Hepatocyte (in vitro differentiated cells): ENCODE measurements at regions not wholly inside any gene's neighbourhood (a gene's known extent, or its start where the extent isn't known, plus 50 kb on each side); places are given as distances from the start of the nearest gene placed in this dataset.

Source experiments
- DNase-seq: peaks from one replicate; pipeline ENCODE4 v3.0.0-alpha.2; 2016; ENCODE audit warnings: low spot score
- H2AFZ ChIP-seq: fragments of 200-600 bp; sonication (generic); 2 replicates; pipeline ENCODE4 v1.6.0; 2016; ENCODE audit warnings: antibody characterized with exemption, mild to moderate bottlenecking
- H3K27ac ChIP-seq: fragments of 200-600 bp; sonication (generic); 2 replicates; pipeline ENCODE4 v1.5.1; 2016; ENCODE audit warnings: mild to moderate bottlenecking
- H3K27me3 ChIP-seq: fragments of 200-600 bp; sonication (generic); 2 replicates; pipeline ENCODE4 v1.6.1; 2016
- H3K36me3 ChIP-seq: fragments of 200-600 bp; sonication (generic); replicated peaks from 2 replicates; pipeline ENCODE4 v1.5.1; 2016; ENCODE audit warnings: low read depth; ENCODE audit not compliant: insufficient read depth
- H3K4me1 ChIP-seq: fragments of 200-600 bp; sonication (generic); 2 replicates; pipeline ENCODE4 v1.5.1; 2016; ENCODE audit warnings: mild to moderate bottlenecking, moderate library complexity; ENCODE audit not compliant: insufficient read depth
- H3K4me2 ChIP-seq: fragments of 200-600 bp; sonication (generic); 2 replicates; pipeline ENCODE4 v1.6.0; 2016
- H3K4me3 ChIP-seq: fragments of 200-600 bp; sonication (generic); 2 replicates; pipeline ENCODE4 v1.5.1; 2016; ENCODE audit warnings: mild to moderate bottlenecking
- H3K79me2 ChIP-seq: fragments of 200-600 bp; sonication (generic); 2 replicates; pipeline ENCODE4 v1.6.0; 2017; ENCODE audit warnings: mild to moderate bottlenecking
- H3K9me2 ChIP-seq: fragments of 200-600 bp; sonication (generic); replicated peaks from 2 replicates; pipeline ENCODE4 v1.6.0; 2017; ENCODE audit warnings: mild to moderate bottlenecking; ENCODE audit not compliant: insufficient read depth
- H3K9me3 ChIP-seq: fragments of 200-600 bp; sonication (generic); 2 replicates; pipeline ENCODE4 v1.5.1; 2016; ENCODE audit warnings: low read depth, mild to moderate bottlenecking
- H4K20me1 ChIP-seq: fragments of 200-600 bp; sonication (generic); 2 replicates; pipeline ENCODE4 v1.6.0; 2016; ENCODE audit warnings: mild to moderate bottlenecking; ENCODE audit not compliant: insufficient read depth, poor library complexity, severe bottlenecking
- CTCF ChIP-seq: fragments of 200-600 bp; sonication (generic); IDR thresholded peaks from 2 replicates; pipeline ENCODE4 v1.5.1; 2016; ENCODE audit warnings: antibody characterized with exemption, mild to moderate bottlenecking; ENCODE audit not compliant: poor library complexity
- EZH2 ChIP-seq: fragments of 200-600 bp; sonication (generic); IDR thresholded peaks from 2 replicates; pipeline ENCODE4 v1.6.1; 2016; ENCODE audit warnings: antibody characterized with exemption, mild to moderate bottlenecking, borderline replicate concordance
- EZH2phosphoT487 ChIP-seq: fragments of 200-600 bp; sonication (generic); IDR thresholded peaks from one replicate; pipeline ENCODE4 v1.6.1; 2018; ENCODE audit warnings: antibody characterized with exemption, mild to moderate bottlenecking, low read depth, moderate library complexity; ENCODE audit not compliant: unreplicated experiment, severe bottlenecking
- WGBS: methylation state at CpG from one replicate; pipeline ENCODE4 v1.1.6; 2016; ENCODE audit warnings: low lambda C conversion rate; ENCODE audit errors: missing lambda C conversion rate; 5-methylcytosine and 5-hydroxymethylcytosine counted together

- no peaks in the 10 kb centered on the region for H3K4me1 ChIP-seq
- H3K9me2 ChIP-seq = no peaks in the 10 kb centered on the region
- no peak for DNase-seq
- H3K4me3 ChIP-seq = no peak overlapping the region
- 94% methylated on average over 3 of the region's 3 CpGs for WGBS
- H3K36me3 ChIP-seq = no peaks in the 10 kb centered on the region
- no peaks in the 10 kb centered on the region for H3K27me3 ChIP-seq
- no peaks in the 10 kb centered on the region for H3K9me3 ChIP-seq
- H2AFZ ChIP-seq = no peak overlapping the region
- H3K27ac ChIP-seq = no peak overlapping the region
- no peaks in the 10 kb centered on the region for H4K20me1 ChIP-seq
- TF ChIP-seq EZH2 (no peak), EZH2phosphoT487 (no peak), CTCF (no peak)
- H3K79me2 ChIP-seq = no peaks in the 10 kb centered on the region
- no peak overlapping the region for H3K4me2 ChIP-seq
Observed at GRCh38 chr2:5612666-5613065, 79.5 kb upstream of the SOX11 start.

- H3K79me2 ChIP-seq = no peaks in the 10 kb centered on the region
- no peak overlapping the region for H3K27ac ChIP-seq
- H3K4me2 ChIP-seq = no peak overlapping the region
- no peak overlapping the region for H3K4me3 ChIP-seq
- H2AFZ ChIP-seq = no peak overlapping the region
- H4K20me1 ChIP-seq = no peaks in the 10 kb centered on the region
- WGBS = 85% methylated on average over 3 of the region's 3 CpGs
- H3K27me3 ChIP-seq = no peaks in the 10 kb centered on the region
- H3K9me2 ChIP-seq = no peaks in the 10 kb centered on the region
- H3K9me3 ChIP-seq = no peaks in the 10 kb centered on the region
- no peaks in the 10 kb centered on the region for H3K4me1 ChIP-seq
- no peak for DNase-seq
- TF ChIP-seq EZH2phosphoT487 = no peak
- no peak for TF ChIP-seq CTCF
- TF ChIP-seq EZH2 = no peak
- H3K36me3 ChIP-seq = no peaks in the 10 kb centered on the region
Observed at GRCh38 chr2:5616019-5616418, 76.2 kb upstream of the SOX11 start.

- H3K9me2 ChIP-seq = no peaks in the 10 kb centered on the region
- no peaks in the 10 kb centered on the region for H3K79me2 ChIP-seq
- TF ChIP-seq EZH2phosphoT487 (no peak), CTCF (no peak), EZH2 (no peak)
- DNase-seq = no peak
- H3K4me2 ChIP-seq = no peak overlapping the region
- no peaks in the 10 kb centered on the region for H3K36me3 ChIP-seq
- WGBS = 95% methylated on average over 8 of the region's 8 CpGs
- no peak overlapping the region for H2AFZ ChIP-seq
- no peaks in the 10 kb centered on the region for H3K4me1 ChIP-seq
- no peaks in the 10 kb centered on the region for H4K20me1 ChIP-seq
- H3K27ac ChIP-seq = no peak overlapping the region
- no peaks in the 10 kb centered on the region for H3K27me3 ChIP-seq
- no peaks in the 10 kb centered on the region for H3K9me3 ChIP-seq
- no peak overlapping the region for H3K4me3 ChIP-seq
Observed at GRCh38 chr2:5617358-5617757, 74.8 kb upstream of the SOX11 start.

GRCh38 chr2:5617796-5618195 lies 74.4 kb upstream of the SOX11 start:
- no peaks in the 10 kb centered on the region for H4K20me1 ChIP-seq
- no peaks in the 10 kb centered on the region for H3K27me3 ChIP-seq
- H3K4me3 ChIP-seq = no peak overlapping the region
- H3K4me1 ChIP-seq = no peaks in the 10 kb centered on the region
- H3K27ac ChIP-seq = no peak overlapping the region
- no peaks in the 10 kb centered on the region for H3K36me3 ChIP-seq
- DNase-seq = no peak
- TF ChIP-seq EZH2 (no peak), EZH2phosphoT487 (no peak), CTCF (no peak)
- H3K9me2 ChIP-seq = no peaks in the 10 kb centered on the region
- no peak overlapping the region for H2AFZ ChIP-seq
- H3K4me2 ChIP-seq = no peak overlapping the region
- 94% methylated on average over 2 of the region's 2 CpGs for WGBS
- no peaks in the 10 kb centered on the region for H3K9me3 ChIP-seq
- no peaks in the 10 kb centered on the region for H3K79me2 ChIP-seq
